GM12874 (cell line): ENCODE measurements at regions not wholly inside any gene's neighbourhood (a gene's known extent, or its start where the extent isn't known, plus 50 kb on each side); places are given as distances from the start of the nearest gene placed in this dataset.

Source experiments
- CTCF ChIP-seq: IDR thresholded peaks from 2 replicates; pipeline ENCODE4 v1.5.1; 2011; ENCODE audit warnings: low read depth, mild to moderate bottlenecking, control low read depth, low read length, moderate library complexity; ENCODE audit not compliant: insufficient read depth

DNA sequence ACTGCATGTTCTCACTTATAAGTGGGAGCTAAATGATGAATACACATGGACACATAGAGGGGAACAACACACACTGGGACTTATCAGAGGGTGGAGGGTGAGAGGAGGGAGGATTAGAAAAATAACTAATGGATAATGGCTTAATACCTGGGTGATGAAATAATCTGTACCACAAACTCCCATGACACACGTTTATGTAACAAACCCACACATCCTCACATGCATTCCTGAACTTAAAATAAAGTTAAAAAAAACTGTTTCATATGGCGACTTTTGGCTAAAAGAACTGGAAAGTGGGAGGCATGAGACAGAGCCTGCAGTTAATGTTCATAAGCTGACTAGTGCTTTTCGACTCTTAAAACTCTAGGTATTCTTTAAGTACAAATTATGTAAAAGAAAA lies 98.9 kb upstream of the NPFFR2 start:
- TF ChIP-seq CTCF: no peak

GRCh38 chr4:71938776-71939175 lies 93.0 kb upstream of the NPFFR2 start:
- no peak for TF ChIP-seq CTCF

DNA sequence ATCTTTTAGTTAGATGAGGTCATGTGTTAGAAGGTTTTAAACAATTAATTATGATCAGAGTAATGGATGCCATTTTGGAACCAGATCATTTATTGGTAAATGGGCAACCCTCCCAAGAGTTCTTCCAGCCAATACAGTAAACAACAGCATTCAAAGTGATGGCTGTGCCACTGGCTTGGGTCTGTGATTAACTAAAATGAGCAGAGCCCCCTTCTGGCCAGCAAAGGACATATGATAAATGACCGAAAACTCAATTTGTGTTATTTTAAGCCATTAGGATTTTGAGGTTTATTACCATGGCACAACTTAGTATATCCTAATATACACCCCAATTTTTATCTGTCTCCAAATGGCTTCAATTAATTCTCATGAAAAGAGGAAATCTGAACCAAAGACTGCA lies 90.8 kb upstream of the NPFFR2 start:
- peak; percentile 36; the same call in 1 of the 2 replicates for TF ChIP-seq CTCF

- no peak for TF ChIP-seq CTCF
These were observed 86.8 kb upstream of the NPFFR2 start for GRCh38 chr4:71944956-71945355.

GRCh38 chr4:71945791-71946190 lies 86.0 kb upstream of the NPFFR2 start:
- no peak for TF ChIP-seq CTCF

GRCh38 chr4:71958978-71959377 lies 72.8 kb upstream of the NPFFR2 start:
- no peak for TF ChIP-seq CTCF

DNA sequence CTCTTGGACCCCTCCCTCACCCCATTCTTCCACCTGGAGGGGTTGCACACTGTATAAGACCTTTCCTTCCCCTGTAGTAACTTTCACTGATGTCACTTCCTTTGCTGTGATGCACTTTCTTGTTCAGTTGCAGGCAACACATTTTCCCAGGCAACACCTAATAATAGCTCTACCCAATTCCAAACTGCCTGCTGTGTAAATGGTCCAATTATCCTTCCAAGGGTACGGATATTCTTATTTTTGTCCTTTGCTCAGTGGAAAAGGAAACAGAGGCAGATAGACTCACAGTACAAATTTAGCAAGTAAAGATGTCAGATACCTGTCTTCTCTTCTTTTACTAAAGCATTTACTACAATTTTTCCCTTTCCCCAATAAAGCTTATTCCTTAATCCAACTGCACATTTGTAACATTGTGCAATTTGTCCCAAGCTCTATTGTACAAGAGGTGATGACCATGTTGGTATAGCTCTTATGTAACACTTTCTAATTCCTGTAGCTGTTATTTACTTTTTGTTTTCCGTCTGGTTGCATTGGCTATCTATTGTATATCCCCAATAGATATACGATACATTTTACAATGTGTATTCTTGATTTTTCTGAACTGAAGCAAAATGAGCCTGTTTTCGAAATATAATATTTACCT lies 69.1 kb upstream of the NPFFR2 start:
- TF ChIP-seq CTCF: no peak

GRCh38 chr4:71974681-71975080 lies 57.1 kb upstream of the NPFFR2 start:
- no peak for TF ChIP-seq CTCF
